CD4-positive, alpha-beta T cell (primary cell): ENCODE measurements at regions not wholly inside any gene's neighbourhood (a gene's known extent, or its start where the extent isn't known, plus 50 kb on each side); places are given as distances from the start of the nearest gene placed in this dataset.

Experiments
- ATAC-seq: fragments of 200-7000 bp; cut with Tn5 transposase; one replicate; pipeline ENCODE4 v1.10.0; 2022; ENCODE audit warnings: mild to moderate bottlenecking; ENCODE audit not compliant: poor library complexity
- CTCF ChIA-PET: fragments of 350-600 bp; sonication (Branson Sonifier 250); formaldehyde crosslinking; loops from one replicate; lab custom pipeline; 2021; ENCODE audit warnings: antibody characterized with exemption, inconsistent platforms; lab: Charles Lee
- POLR2A ChIA-PET: fragments of 350-600 bp; sonication (Branson Sonifier 250); formaldehyde crosslinking; loops from one replicate; lab custom pipeline; 2021; ENCODE audit warnings: antibody characterized with exemption, inconsistent platforms; lab: Charles Lee
- DNase-seq, 14 experiments: peaks; one replicate each; pipeline ENCODE4 v3.0.0-alpha.2; 2013 to 2020; ENCODE audit warnings: mixed read lengths in 2 of 14
- H3K27ac ChIP-seq, 2 donors: one replicate each; pipeline versions ENCODE4 v1.5.1 to v1.7.0; 2013; ENCODE audit warnings: low read length in 2 of 2, low read depth in 1 of 2, mild to moderate bottlenecking in 1 of 2
- H3K27me3 ChIP-seq, 2 experiments: 1 replicate in 1 of 2; 2 replicates in 1 of 2; pipeline versions ENCODE4 v1.6.1 to v1.7.0; 2013; ENCODE audit warnings: low read length in 2 of 2, control low read depth in 1 of 2, mild to moderate bottlenecking in 1 of 2, moderate library complexity in 1 of 2; ENCODE audit not compliant: insufficient read depth in 2 of 2, control insufficient read depth in 1 of 2
- H3K36me3 ChIP-seq: one replicate; pipeline ENCODE4 v1.6.1; 2013; ENCODE audit warnings: low read length, control low read depth; ENCODE audit not compliant: insufficient read depth
- H3K4me1 ChIP-seq: one replicate; pipeline ENCODE4 v1.6.1; 2013; ENCODE audit warnings: low read length, control low read depth; ENCODE audit not compliant: insufficient read depth
- H3K4me3 ChIP-seq: one replicate; pipeline ENCODE4 v1.5.1; 2013; ENCODE audit warnings: mild to moderate bottlenecking, low read length, moderate library complexity
- H3K9me3 ChIP-seq, 2 experiments: 1 replicate in 1 of 2; 2 replicates in 1 of 2; pipeline versions ENCODE4 v1.6.1 to v1.7.0; 2013; ENCODE audit warnings: low read length in 2 of 2, mild to moderate bottlenecking in 2 of 2, control low read depth in 1 of 2, moderate library complexity in 1 of 2; ENCODE audit not compliant: control insufficient read depth in 1 of 2, insufficient read depth in 1 of 2
- H3K27ac Mint-ChIP-seq: one replicate; pipeline ENCODE4 v1.8.0; 2020; ENCODE audit warnings: mixed read lengths
- H3K27me3 Mint-ChIP-seq: one replicate; pipeline ENCODE4 v1.8.0; 2021; ENCODE audit warnings: mixed read lengths
- H3K36me3 Mint-ChIP-seq: one replicate; pipeline ENCODE4 v1.8.0; 2021; ENCODE audit warnings: low read depth, mixed read lengths
- H3K4me1 Mint-ChIP-seq: one replicate; pipeline ENCODE4 v1.8.0; 2021; ENCODE audit warnings: low read depth, mixed read lengths
- H3K4me3 Mint-ChIP-seq: one replicate; pipeline ENCODE4 v1.8.0; 2020; ENCODE audit warnings: mild to moderate bottlenecking, mixed read lengths
- H3K9me3 Mint-ChIP-seq: one replicate; pipeline ENCODE4 v1.8.0; 2020; ENCODE audit warnings: mixed read lengths
- intact Hi-C, 2 experiments: fragments of 100-400 bp; cut with DNase I in 1 of 2; cut with micrococcal nuclease in 1 of 2; formaldehyde crosslinking; loops; one replicate each; pipeline versions ENCODE4 v1.15.1 to v1.9.0; 2023 to 2025; cut with DNase I, micrococcal nuclease
- TF ChIP-seq, protein P1 (sequence below): fragments of 200-600 bp; IDR thresholded peaks from one replicate; pipeline ENCODE4 v1.8.0; 2022; ENCODE audit warnings: antibody characterized with exemption, mild to moderate bottlenecking

DNA sequence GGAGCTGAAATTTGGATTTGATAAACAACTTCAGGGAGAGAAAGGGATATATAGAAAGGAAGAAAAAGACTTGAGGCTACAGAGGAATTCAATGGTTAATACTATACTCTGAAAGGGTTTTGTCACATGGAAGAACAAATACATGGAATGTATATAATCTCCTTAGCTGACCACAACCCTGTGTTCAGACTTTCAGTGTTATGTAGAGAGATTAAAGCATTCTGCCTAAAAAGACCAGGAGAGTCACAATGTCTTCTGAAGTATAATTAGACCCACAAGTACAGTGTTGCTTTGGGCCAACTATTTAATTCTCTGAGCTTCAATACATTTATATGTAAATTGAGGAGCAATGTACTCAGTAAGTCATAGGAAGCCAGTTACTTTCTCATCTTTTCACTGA lies 123.8 kb upstream of the FSHR start:
- Histone ChIP-seq H3K4me3 (no peak overlapping the region), H3K27ac (no peak overlapping the region), H3K4me1 (no peaks in the 10 kb centered on the region), H3K27me3 (no peaks in the 10 kb centered on the region), H3K9me3 (no peaks in the 10 kb centered on the region), H3K36me3 (no peaks in the 10 kb centered on the region)
- Mint-ChIP-seq H3K36me3 (no peaks in the 10 kb centered on the region), H3K27ac (no peak overlapping the region), H3K27me3 (no peaks in the 10 kb centered on the region), H3K4me3 (no peak overlapping the region), H3K9me3 (peaks cover 17% of the 10 kb centered on the region), H3K4me1 (no peaks in the 10 kb centered on the region)
- ATAC-seq (no peak), DNase-seq (no peak)
- ChIA-PET POLR2A (no interaction called here), CTCF (no interaction called here)
- intact Hi-C loops: no loop called here
- TF ChIP-seq, protein P1, sequence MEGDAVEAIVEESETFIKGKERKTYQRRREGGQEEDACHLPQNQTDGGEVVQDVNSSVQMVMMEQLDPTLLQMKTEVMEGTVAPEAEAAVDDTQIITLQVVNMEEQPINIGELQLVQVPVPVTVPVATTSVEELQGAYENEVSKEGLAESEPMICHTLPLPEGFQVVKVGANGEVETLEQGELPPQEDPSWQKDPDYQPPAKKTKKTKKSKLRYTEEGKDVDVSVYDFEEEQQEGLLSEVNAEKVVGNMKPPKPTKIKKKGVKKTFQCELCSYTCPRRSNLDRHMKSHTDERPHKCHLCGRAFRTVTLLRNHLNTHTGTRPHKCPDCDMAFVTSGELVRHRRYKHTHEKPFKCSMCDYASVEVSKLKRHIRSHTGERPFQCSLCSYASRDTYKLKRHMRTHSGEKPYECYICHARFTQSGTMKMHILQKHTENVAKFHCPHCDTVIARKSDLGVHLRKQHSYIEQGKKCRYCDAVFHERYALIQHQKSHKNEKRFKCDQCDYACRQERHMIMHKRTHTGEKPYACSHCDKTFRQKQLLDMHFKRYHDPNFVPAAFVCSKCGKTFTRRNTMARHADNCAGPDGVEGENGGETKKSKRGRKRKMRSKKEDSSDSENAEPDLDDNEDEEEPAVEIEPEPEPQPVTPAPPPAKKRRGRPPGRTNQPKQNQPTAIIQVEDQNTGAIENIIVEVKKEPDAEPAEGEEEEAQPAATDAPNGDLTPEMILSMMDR: no peak

DNA sequence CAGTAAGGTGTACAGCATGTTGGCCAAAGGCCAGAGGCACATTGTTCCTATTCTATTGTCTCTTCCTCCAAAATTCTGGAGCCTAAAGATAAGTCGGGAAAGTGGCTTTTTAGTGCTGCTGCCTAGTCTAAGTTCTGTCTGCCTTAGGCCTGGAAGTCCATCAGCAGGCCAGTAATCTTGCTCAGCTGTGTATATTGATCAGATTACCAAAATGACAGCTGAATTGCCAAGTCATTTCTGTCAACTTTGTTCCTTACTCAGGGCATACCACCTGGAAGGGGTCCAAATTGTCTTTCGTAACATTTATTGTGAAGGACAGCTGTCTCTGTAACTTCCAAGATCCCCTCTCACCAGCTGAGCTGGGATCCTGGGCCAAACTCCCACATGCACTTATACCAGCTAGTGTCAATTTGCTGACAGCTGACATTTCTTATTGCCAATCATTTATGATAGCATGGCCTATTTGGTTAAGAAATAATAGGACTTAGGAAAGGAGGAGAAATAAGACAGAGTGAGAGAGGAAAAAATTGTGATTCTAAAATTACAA lies 116.8 kb upstream of the FSHR start:
- Mint-ChIP-seq H3K4me1 (no peaks in the 10 kb centered on the region), H3K27ac (no peak overlapping the region), H3K36me3 (no peaks in the 10 kb centered on the region), H3K9me3 (peaks cover 3% of the 10 kb centered on the region), H3K27me3 (no peaks in the 10 kb centered on the region), H3K4me3 (no peak overlapping the region)
- TF ChIP-seq, protein P1: no peak
- no peaks in the 10 kb centered on the region for H3K4me1 ChIP-seq
- POLR2A ChIA-PET: no interaction called here
- no peaks in the 10 kb centered on the region for H3K9me3 ChIP-seq
- no peaks in the 10 kb centered on the region for H3K27me3 ChIP-seq
- CTCF ChIA-PET: no interaction called here
- intact Hi-C loops: no loop called here
- no peak overlapping the region for H3K4me3 ChIP-seq
- DNase-seq: no peak
- H3K36me3 ChIP-seq: no peaks in the 10 kb centered on the region
- H3K27ac ChIP-seq: no peak overlapping the region
- no peak for ATAC-seq

DNA sequence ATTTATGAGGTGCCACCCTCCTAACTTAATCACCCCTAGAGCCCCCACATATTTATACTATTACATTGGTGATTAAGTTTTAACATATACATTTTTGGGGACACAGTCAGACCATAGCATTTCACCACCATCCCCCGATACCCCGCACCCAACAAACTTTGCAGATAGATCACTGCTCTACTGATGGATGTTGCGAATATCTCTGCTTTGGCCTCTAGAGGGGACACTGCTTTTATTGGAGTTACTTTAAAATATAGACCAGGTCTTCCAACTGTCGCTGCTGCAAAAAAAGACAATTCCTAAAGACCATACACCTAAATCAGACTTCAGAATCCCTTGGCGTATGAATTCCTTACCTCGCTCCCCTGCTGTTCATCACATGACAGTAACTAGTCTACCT lies 115.8 kb upstream of the FSHR start:
- H3K27ac ChIP-seq: no peak overlapping the region
- CTCF ChIA-PET: no interaction called here
- POLR2A ChIA-PET: no interaction called here
- no peak for ATAC-seq
- no peak for DNase-seq
- H3K4me1 ChIP-seq: no peaks in the 10 kb centered on the region
- Mint-ChIP-seq H3K27me3 (no peaks in the 10 kb centered on the region), H3K36me3 (no peaks in the 10 kb centered on the region), H3K4me1 (no peaks in the 10 kb centered on the region), H3K27ac (no peak overlapping the region), H3K4me3 (no peak overlapping the region), H3K9me3 (peaks cover 3% of the 10 kb centered on the region)
- intact Hi-C loops: no loop called here
- no peaks in the 10 kb centered on the region for H3K27me3 ChIP-seq
- H3K36me3 ChIP-seq: no peaks in the 10 kb centered on the region
- H3K9me3 ChIP-seq: peaks cover 0 to 3% of the 10 kb centered on the region in 2 experiments
- TF ChIP-seq, protein P1: no peak
- no peak overlapping the region for H3K4me3 ChIP-seq
